GM12878 (cell line): ENCODE measurements at regions not wholly inside any gene's neighbourhood (a gene's known extent, or its start where the extent isn't known, plus 50 kb on each side); places are given as distances from the start of the nearest gene placed in this dataset.

Experiments used
- ATAC-seq: fragments of 200-7000 bp; cut with Tn5 transposase; 3 replicates; pipeline ENCODE4 v1.9.1; 2020; ENCODE audit warnings: mild to moderate bottlenecking, moderate library complexity
- BruUV-seq: library from RNA; stranded (reverse); fragments of 400-500 nt; replicated peaks from 2 replicates; lab custom pipeline; 2021; lab: Mats Ljungman, UMichigan
- CTCF ChIA-PET: fragments of 300-600 bp; sonication (Branson Sonifier 250); formaldehyde crosslinking; extraction: SDS; loops from one replicate; lab custom pipeline; 2021; ENCODE audit warnings: inconsistent platforms; lab: Yijun Ruan, JAX
- POLR2A ChIA-PET: fragments of 350-600 bp; formaldehyde crosslinking; extraction: SDS; loops from one replicate; lab custom pipeline; 2021; ENCODE audit warnings: inconsistent platforms; lab: Charles Lee
- RAD21 ChIA-PET: fragments of 300-600 bp; sonication (Branson Sonifier 250); formaldehyde crosslinking; loops from one replicate; lab custom pipeline; 2023; ENCODE audit warnings: antibody characterized with exemption; ENCODE audit not compliant: unreplicated experiment; lab: Charles Lee
- SMC1A ChIA-PET: fragments of 300-600 bp; sonication (Branson Sonifier 250); formaldehyde crosslinking; loops from one replicate; lab custom pipeline; 2023; ENCODE audit not compliant: unreplicated experiment, uncharacterized antibody; lab: Charles Lee
- DNase-seq: peaks from one replicate; pipeline ENCODE4 v3.0.0-alpha.2; 2011; ENCODE audit warnings: low read depth, low spot score
- FAIRE-seq: peaks from 3 replicates; lab custom pipeline; 2011; peaks lifted over from hg19 to GRCh38; lab: Jason Lieb, UNC
- H2AFZ ChIP-seq: 2 replicates; pipeline ENCODE4 v1.6.0; 2011; ENCODE audit warnings: low read depth, low read length, control low read depth; ENCODE audit not compliant: control insufficient read depth
- H3K27ac ChIP-seq: 2 replicates; pipeline ENCODE4 v1.5.1; 2011; ENCODE audit warnings: control low read depth; ENCODE audit not compliant: control insufficient read depth, insufficient read depth
- H3K27me3 ChIP-seq, 2 experiments: replicated peaks in 1 of 2; 2 replicates each; pipeline versions ENCODE4 v1.6.0 to v1.6.1; 2011; ENCODE audit warnings: low read length in 1 of 2; ENCODE audit not compliant: control insufficient read depth in 2 of 2, insufficient read depth in 2 of 2
- H3K36me3 ChIP-seq, 2 experiments: 2 replicates each; pipeline ENCODE4 v1.5.1; 2011; ENCODE audit warnings: low read length in 1 of 2; ENCODE audit not compliant: control insufficient read depth in 2 of 2, insufficient read depth in 2 of 2
- H3K4me1 ChIP-seq: 2 replicates; pipeline ENCODE4 v1.6.1; 2011; ENCODE audit warnings: mild to moderate bottlenecking, low read length, moderate library complexity, mixed read lengths; ENCODE audit not compliant: control insufficient read depth, insufficient read depth
- H3K4me2 ChIP-seq: 2 replicates; pipeline ENCODE4 v1.6.0; 2011; ENCODE audit warnings: control low read depth; ENCODE audit not compliant: control insufficient read depth, insufficient read depth
- H3K4me3 ChIP-seq: fragments of 200-600 bp; sonication (generic); 2 replicates; pipeline ENCODE4 v1.5.1; 2016
- H3K79me2 ChIP-seq: 2 replicates; pipeline ENCODE4 v1.6.0; 2011; ENCODE audit warnings: low read length; ENCODE audit not compliant: control insufficient read depth, insufficient read depth
- H3K9ac ChIP-seq: 2 replicates; pipeline ENCODE4 v1.8.0; 2011; ENCODE audit warnings: low read length, control low read depth, mixed read lengths; ENCODE audit not compliant: control insufficient read depth, insufficient read depth
- H3K9me3 ChIP-seq: replicated peaks from 3 replicates; pipeline ENCODE4 v1.5.1; 2011; ENCODE audit warnings: mild to moderate bottlenecking, low read length; ENCODE audit not compliant: control insufficient read depth, insufficient read depth
- H4K20me1 ChIP-seq: 2 replicates; pipeline ENCODE4 v1.6.0; 2011; ENCODE audit not compliant: control insufficient read depth, insufficient read depth
- ASH2L ChIP-seq: fragments of 300-600, 200-600 bp; sonication (generic); IDR thresholded peaks from 2 replicates; pipeline ENCODE4 v1.6.1; 2017; ENCODE audit warnings: low read depth, mild to moderate bottlenecking, borderline replicate concordance
- BRCA1 ChIP-seq: IDR thresholded peaks from 2 replicates; pipeline ENCODE4 v1.6.1; 2011; ENCODE audit warnings: low read depth, low read length, improper control_type of control experiment
- CUX1 ChIP-seq: IDR thresholded peaks from 2 replicates; pipeline ENCODE4 v1.6.1; 2012; ENCODE audit warnings: improper control_type of control experiment, low read depth, low read length; ENCODE audit not compliant: insufficient replicate concordance
- FOXM1 ChIP-seq: IDR thresholded peaks from 2 replicates; pipeline ENCODE4 v1.6.1; 2012; ENCODE audit warnings: low read depth, mild to moderate bottlenecking, inconsistent platforms, low read length, moderate library complexity
- GABPA ChIP-seq: IDR thresholded peaks from 2 replicates; pipeline ENCODE4 v1.6.1; 2014; ENCODE audit warnings: antibody characterized with exemption, low read depth, mild to moderate bottlenecking, inconsistent platforms
- HCFC1 ChIP-seq: fragments of 150-350 bp; IDR thresholded peaks from 2 replicates; pipeline ENCODE4 v1.6.1; 2014; ENCODE audit warnings: low read length
- HDAC6 ChIP-seq: fragments of 200-600 bp; sonication (generic); IDR thresholded peaks from one replicate; pipeline ENCODE4 v1.8.0; 2017; ENCODE audit warnings: antibody characterized with exemption; ENCODE audit not compliant: unreplicated experiment
- MXI1 ChIP-seq: fragments of 150-350 bp; IDR thresholded peaks from 2 replicates; pipeline ENCODE4 v1.6.1; 2011; ENCODE audit warnings: low read depth, mild to moderate bottlenecking, inconsistent platforms, low read length, improper control_type of control experiment
- MYB ChIP-seq: fragments of 150-350 bp; IDR thresholded peaks from 2 replicates; pipeline ENCODE4 v1.6.1; 2014; ENCODE audit warnings: mild to moderate bottlenecking, low read depth, low read length, borderline replicate concordance
- NKRF ChIP-seq: fragments of 450-650 bp; conservative IDR thresholded peaks from 2 replicates; pipeline ENCODE4 v1.6.1; 2017; ENCODE audit warnings: mild to moderate bottlenecking, moderate library complexity
- SMAD5 ChIP-seq: IDR thresholded peaks from 2 replicates; pipeline ENCODE4 v1.6.1; 2016; ENCODE audit warnings: antibody characterized with exemption, low read depth
- TBL1XR1 ChIP-seq: IDR thresholded peaks from 2 replicates; pipeline ENCODE4 v1.6.1; 2012; ENCODE audit warnings: low read depth, low read length, improper control_type of control experiment
- TCF3 ChIP-seq: IDR thresholded peaks from 2 replicates; pipeline ENCODE4 v1.6.1; 2012; ENCODE audit warnings: low read depth, mild to moderate bottlenecking, low read length, borderline replicate concordance; ENCODE audit not compliant: insufficient read depth
- ZBED1 ChIP-seq: IDR thresholded peaks from 2 replicates; pipeline ENCODE4 v1.6.1; 2016; ENCODE audit warnings: borderline replicate concordance
- ZNF24 ChIP-seq: fragments of 450-650 bp; IDR thresholded peaks from 2 replicates; pipeline ENCODE4 v1.6.1; 2017; ENCODE audit warnings: antibody characterized with exemption, mild to moderate bottlenecking
- WGBS: methylation state at CpG from one replicate; pipeline ENCODE4 v1.1.6; 2016; ENCODE audit warnings: low lambda C conversion rate; ENCODE audit not compliant: insufficient replicate concordance, insufficient coverage; ENCODE audit errors: missing lambda C conversion rate; 5-methylcytosine and 5-hydroxymethylcytosine counted together
- in situ Hi-C: fragments of 300-500 bp; cut with MboI; formaldehyde crosslinking; loops from 9 replicates; pipeline ENCODE4 v1.14.3; 2018; ENCODE audit warnings: mixed read lengths
- intact Hi-C: fragments of 100-400 bp; cut with micrococcal nuclease; formaldehyde crosslinking; loops from one replicate; pipeline ENCODE4 v1.14.2; 2022; ENCODE audit not compliant: unreplicated experiment
- TF ChIP-seq, protein P1 (sequence below): fragments of 450-650 bp; formaldehyde crosslinking; IDR thresholded peaks from 2 replicates; pipeline ENCODE4 v1.4.0; 2022; ENCODE audit warnings: mild to moderate bottlenecking, moderate library complexity

DNA sequence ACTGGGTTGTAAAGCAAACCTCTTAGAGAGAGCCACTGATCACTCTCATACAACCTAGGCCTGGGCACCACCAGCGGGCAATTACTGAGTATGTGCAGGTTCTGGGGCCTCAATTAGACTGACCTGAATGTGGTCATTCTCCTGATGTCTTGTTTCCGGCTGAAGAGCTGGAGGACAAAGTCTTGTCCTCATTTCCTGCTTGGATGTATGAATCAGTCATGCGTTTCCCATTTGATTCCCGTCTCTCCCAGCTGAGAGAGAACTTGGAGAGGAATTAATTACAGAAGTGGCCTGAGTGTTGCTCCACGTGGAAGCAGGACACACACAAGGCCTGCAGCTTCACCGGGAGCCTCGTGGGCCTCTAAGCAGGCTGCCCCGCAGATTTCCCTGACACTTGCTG is 799.3 kb upstream of the ARGLU1 start:
- no peaks in the 10 kb centered on the region for H3K79me2 ChIP-seq
- H3K4me3 ChIP-seq: no peak overlapping the region
- intact Hi-C loops (no loop called here), in situ Hi-C loops (no loop called here)
- no peaks in the 10 kb centered on the region for H4K20me1 ChIP-seq
- RAD21 ChIA-PET: no interaction called here
- FAIRE-seq: no peak
- BruUV-seq: no TSS peak
- no peak overlapping the region for H3K27ac ChIP-seq
- POLR2A ChIA-PET: no interaction called here
- CTCF ChIA-PET: no interaction called here
- H2AFZ ChIP-seq: no peak overlapping the region
- ATAC-seq: no peak
- H3K27me3 ChIP-seq: no peaks in the 10 kb centered on the region
- SMC1A ChIA-PET: no interaction called here
- DNase-seq: no peak
- no peaks in the 10 kb centered on the region for H3K4me1 ChIP-seq
- no peak overlapping the region for H3K9ac ChIP-seq
- H3K4me2 ChIP-seq: no peak overlapping the region
- no peaks in the 10 kb centered on the region for H3K9me3 ChIP-seq
- no peaks in the 10 kb centered on the region for H3K36me3 ChIP-seq
- 17% methylated on average over 8 of the region's 8 CpGs for WGBS
- TF ChIP-seq BRCA1 (no peak), NKRF (no peak), SMAD5 (no peak), FOXM1 (no peak), GABPA (no peak), TBL1XR1 (no peak), ZNF24 (no peak), MXI1 (no peak), HDAC6 (no peak), HCFC1 (no peak), ZBED1 (no peak), ASH2L (no peak), CUX1 (no peak), MYB (no peak), TCF3 (no peak)
- TF ChIP-seq, protein P1, sequence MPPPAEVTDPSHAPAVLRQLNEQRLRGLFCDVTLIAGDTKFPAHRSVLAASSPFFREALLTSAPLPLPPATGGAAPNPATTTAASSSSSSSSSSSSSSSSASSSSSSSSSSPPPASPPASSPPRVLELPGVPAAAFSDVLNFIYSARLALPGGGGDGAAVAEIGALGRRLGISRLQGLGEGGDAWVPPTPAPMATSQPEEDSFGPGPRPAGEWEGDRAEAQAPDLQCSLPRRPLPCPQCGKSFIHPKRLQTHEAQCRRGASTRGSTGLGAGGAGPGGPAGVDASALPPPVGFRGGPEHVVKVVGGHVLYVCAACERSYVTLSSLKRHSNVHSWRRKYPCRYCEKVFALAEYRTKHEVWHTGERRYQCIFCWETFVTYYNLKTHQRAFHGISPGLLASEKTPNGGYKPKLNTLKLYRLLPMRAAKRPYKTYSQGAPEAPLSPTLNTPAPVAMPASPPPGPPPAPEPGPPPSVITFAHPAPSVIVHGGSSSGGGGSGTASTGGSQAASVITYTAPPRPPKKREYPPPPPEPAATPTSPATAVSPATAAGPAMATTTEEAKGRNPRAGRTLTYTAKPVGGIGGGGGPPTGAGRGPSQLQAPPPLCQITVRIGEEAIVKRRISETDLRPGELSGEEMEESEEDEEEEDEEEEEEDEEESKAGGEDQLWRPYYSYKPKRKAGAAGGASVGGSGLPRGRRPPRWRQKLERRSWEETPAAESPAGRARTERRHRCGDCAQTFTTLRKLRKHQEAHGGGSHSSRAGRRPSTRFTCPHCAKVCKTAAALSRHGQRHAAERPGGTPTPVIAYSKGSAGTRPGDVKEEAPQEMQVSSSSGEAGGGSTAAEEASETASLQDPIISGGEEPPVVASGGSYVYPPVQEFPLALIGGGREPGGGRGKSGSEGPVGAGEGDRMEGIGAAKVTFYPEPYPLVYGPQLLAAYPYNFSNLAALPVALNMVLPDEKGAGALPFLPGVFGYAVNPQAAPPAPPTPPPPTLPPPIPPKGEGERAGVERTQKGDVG (CRISPR knock-in tag): no peak
